Prostate gland (tissue), 2 donors: ENCODE measurements at regions not wholly inside any gene's neighbourhood (a gene's known extent, or its start where the extent isn't known, plus 50 kb on each side); places are given as distances from the start of the nearest gene placed in this dataset.

Source experiments
- POLR2A ChIP-seq: fragments of 450-650 bp; IDR thresholded peaks from one replicate; pipeline ENCODE4 v1.6.1; 2016; ENCODE audit warnings: antibody characterized with exemption, mild to moderate bottlenecking
- POLR2AphosphoS5 ChIP-seq: sonication (generic); formaldehyde crosslinking; IDR thresholded peaks from one replicate; pipeline ENCODE4 v1.6.1; 2017; ENCODE audit warnings: antibody characterized with exemption
- TF ChIP-seq, protein P1 (sequence below), 4 experiments: fragments of 200-600 bp in 2 of 4; fragments of 450-650 bp in 2 of 4; sonication (generic) in 2 of 4; IDR thresholded peaks; 1 replicate in 3 of 4; 2 replicates in 1 of 4; pipeline ENCODE4 v1.5.1; 2016 to 2019; ENCODE audit warnings: antibody characterized with exemption in 4 of 4, mild to moderate bottlenecking in 2 of 4, moderate library complexity in 2 of 4

DNA sequence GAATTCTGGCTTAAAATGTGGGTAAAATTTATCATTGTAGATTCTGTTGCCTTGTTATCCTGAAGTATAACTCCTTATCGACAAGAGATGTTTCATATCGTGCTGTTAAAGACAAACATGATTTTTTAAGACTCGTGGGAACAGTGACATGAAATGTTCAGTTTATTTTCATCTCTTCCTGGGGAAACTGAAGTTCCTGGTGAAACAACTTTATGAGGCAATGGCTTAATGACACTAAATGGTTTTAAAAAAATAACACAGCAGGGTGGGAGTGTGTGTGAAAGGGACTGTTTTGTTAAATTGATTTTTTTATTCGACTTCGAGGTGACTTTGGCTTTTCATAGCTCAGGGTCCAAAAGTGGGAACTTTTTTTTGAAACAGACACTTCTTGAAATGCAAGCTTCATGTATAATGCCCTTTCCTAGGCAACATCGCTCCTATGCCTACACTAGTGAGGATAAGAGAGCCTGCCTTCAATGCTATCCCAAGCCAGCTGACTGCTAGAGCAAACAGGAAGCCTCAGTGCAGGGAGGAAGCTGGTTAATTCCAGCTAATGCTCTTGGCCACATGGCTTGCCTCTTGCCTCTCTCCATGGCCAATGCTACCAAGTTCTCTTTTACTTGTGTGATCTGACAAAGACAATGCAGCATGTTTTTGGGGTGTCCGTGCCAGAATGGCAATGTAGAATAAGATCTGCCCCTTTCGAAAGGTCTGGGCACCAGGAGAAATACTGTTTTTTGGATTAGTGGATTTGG, 57.8 kb downstream of the PABIR2 start:
- TF ChIP-seq POLR2A (no peak), POLR2AphosphoS5 (no peak)
- TF ChIP-seq, protein P1, sequence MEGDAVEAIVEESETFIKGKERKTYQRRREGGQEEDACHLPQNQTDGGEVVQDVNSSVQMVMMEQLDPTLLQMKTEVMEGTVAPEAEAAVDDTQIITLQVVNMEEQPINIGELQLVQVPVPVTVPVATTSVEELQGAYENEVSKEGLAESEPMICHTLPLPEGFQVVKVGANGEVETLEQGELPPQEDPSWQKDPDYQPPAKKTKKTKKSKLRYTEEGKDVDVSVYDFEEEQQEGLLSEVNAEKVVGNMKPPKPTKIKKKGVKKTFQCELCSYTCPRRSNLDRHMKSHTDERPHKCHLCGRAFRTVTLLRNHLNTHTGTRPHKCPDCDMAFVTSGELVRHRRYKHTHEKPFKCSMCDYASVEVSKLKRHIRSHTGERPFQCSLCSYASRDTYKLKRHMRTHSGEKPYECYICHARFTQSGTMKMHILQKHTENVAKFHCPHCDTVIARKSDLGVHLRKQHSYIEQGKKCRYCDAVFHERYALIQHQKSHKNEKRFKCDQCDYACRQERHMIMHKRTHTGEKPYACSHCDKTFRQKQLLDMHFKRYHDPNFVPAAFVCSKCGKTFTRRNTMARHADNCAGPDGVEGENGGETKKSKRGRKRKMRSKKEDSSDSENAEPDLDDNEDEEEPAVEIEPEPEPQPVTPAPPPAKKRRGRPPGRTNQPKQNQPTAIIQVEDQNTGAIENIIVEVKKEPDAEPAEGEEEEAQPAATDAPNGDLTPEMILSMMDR (IDR thresholded peaks at IDR 0.05): no peak
